ENCODE measurements at regions not wholly inside any gene's neighbourhood (a gene's known extent, or its start where the extent isn't known, plus 50 kb on each side); places are given as distances from the start of the nearest gene placed in this dataset.
A peak's percentile ranks its signal among the peaks of the same experiment; 100 is the strongest.

DNA sequence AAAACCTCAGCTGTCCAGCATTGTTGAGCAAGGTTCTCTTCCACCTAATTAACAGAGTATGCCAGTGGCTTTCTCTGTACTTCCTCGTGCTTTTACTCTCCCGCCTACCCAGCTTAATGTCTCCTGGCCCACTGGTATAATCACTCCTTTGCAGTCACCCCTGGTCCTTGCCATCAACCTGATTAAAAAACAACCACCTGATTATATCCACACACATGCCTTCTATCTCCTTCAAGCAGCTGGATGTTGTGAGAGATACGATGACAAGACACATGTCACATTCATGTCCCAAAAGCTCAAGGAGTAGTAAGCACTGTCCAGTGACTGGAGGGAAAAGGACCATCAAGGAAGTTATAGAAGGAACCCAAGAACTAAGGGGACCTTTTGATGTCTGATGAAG is 241.3 kb upstream of the GRIP1 start (continued):
- TF ChIP-seq ZNF318 (IDR thresholded peaks at IDR 0.05; ENCODE audit: borderline replicate concordance in 1 of 2, low read depth in 1 of 2) (no peak), HSF4 (CRISPR knock-in tag; IDR thresholded peaks at IDR 0.05; ENCODE audit: borderline replicate concordance) (no peak), ZBED1 (IDR thresholded peaks at IDR 0.05) (no peak), BHLHE40 (IDR thresholded peaks at IDR 0.05; ENCODE audit: low read length) (peak; percentile 35; the same call in 1 of the 2 replicates), ZNF224 (CRISPR knock-in tag; IDR thresholded peaks at IDR 0.05) (no peak), NCOA2 (IDR thresholded peaks at IDR 0.05; ENCODE audit: partially characterized antibody in 2 of 2) (no peak), ZNF384 (IDR thresholded peaks at IDR 0.05; ENCODE audit: low read depth, low read length) (no peak), ZNF431 (CRISPR knock-in tag; IDR thresholded peaks at IDR 0.05) (no peak), ZBTB12 (CRISPR knock-in tag; IDR thresholded peaks at IDR 0.05) (no peak), GTF2A2 (tag; IDR thresholded peaks at IDR 0.05) (no peak), ZFP36 (IDR thresholded peaks at IDR 0.05; ENCODE audit: low read depth, low read length, partially characterized antibody) (no peak), TEAD1 (CRISPR knock-in tag; IDR thresholded peaks at IDR 0.05) (no peak), PHF21A (IDR thresholded peaks at IDR 0.05; ENCODE audit: borderline replicate concordance, low read depth) (no peak), ZC3H4 (CRISPR knock-in tag; IDR thresholded peaks at IDR 0.05; ENCODE audit: borderline replicate concordance) (no peak), MIER1 (IDR thresholded peaks at IDR 0.05; ENCODE audit: low read depth) (no peak), SIRT6 (IDR thresholded peaks at IDR 0.05; ENCODE audit: low read depth, low read length) (no peak), MAX (CRISPR knock-in tag; IDR thresholded peaks at IDR 0.05) (no peak)

Data from K562 (cell line).